MV-4-11 (cell line): ENCODE measurements at regions not wholly inside any gene's neighbourhood (a gene's known extent, or its start where the extent isn't known, plus 50 kb on each side); places are given as distances from the start of the nearest gene placed in this dataset.
"Not testable (repeated sequence)": the region's sequence is repeated elsewhere in the genome, so short reads cannot be mapped to it uniquely, and the experiment has no call there.

Experiments
- DNase-seq: peaks from one replicate; lab custom pipeline; 2025; lab: John Stamatoyannopoulos, UW

GRCh38 chr1:173300061-173301044 is 93.2 kb upstream of the TNFSF4 start:
- peak; percentile 8 for DNase-seq

GRCh38 chr1:173301507-173301906 is 94.4 kb upstream of the TNFSF4 start:
- DNase-seq, result no peak

- no peak for DNase-seq
Observed at GRCh38 chr1:173302366-173302765, 95.2 kb upstream of the TNFSF4 start.

- no peak for DNase-seq
Observed at GRCh38 chr1:173302890-173303829, 96.0 kb upstream of the TNFSF4 start.

GRCh38 chr1:173303984-173304383 is 96.9 kb upstream of the TNFSF4 start:
- no peak for DNase-seq

- peak; percentile 17 for DNase-seq
Observed at GRCh38 chr1:173304529-173305227, 97.5 kb upstream of the TNFSF4 start.

- no peak for DNase-seq
Observed at GRCh38 chr1:173307845-173308244, 100.7 kb upstream of the TNFSF4 start.

- no peak for DNase-seq
Observed at GRCh38 chr1:173314656-173315055, 107.5 kb upstream of the TNFSF4 start.

- no peak for DNase-seq
Observed at GRCh38 chr1:173315296-173315695, 108.2 kb upstream of the TNFSF4 start.

- DNase-seq, result no peak
Observed at GRCh38 chr1:173318788-173319187, 111.7 kb upstream of the TNFSF4 start.

GRCh38 chr1:173324352-173324751 is 117.2 kb upstream of the TNFSF4 start:
- DNase-seq, result not testable (repeated sequence)

- not testable (repeated sequence) for DNase-seq
Observed at GRCh38 chr1:173327987-173328386, 120.9 kb upstream of the TNFSF4 start.

- DNase-seq, result no peak
Observed at GRCh38 chr1:173328961-173329360, 121.8 kb upstream of the TNFSF4 start.

- DNase-seq, result peak; percentile 72
Observed at GRCh38 chr1:173329726-173330125, 122.6 kb upstream of the TNFSF4 start.

GRCh38 chr1:173330149-173330951 is 123.2 kb upstream of the TNFSF4 start:
- peak; percentile 78 for DNase-seq

- DNase-seq, result peak; percentile 69
Observed at GRCh38 chr1:173330952-173331548, 123.9 kb upstream of the TNFSF4 start.

GRCh38 chr1:173332026-173332425 is 124.9 kb upstream of the TNFSF4 start:
- DNase-seq, result peak; percentile 33

GRCh38 chr1:173333581-173333980 is 126.5 kb upstream of the TNFSF4 start:
- peak; percentile 24 for DNase-seq

- DNase-seq, result peak; percentile 18
Observed at GRCh38 chr1:173337126-173337525, 130.0 kb upstream of the TNFSF4 start.

- no peak for DNase-seq
Observed at GRCh38 chr1:173341307-173341706, 134.2 kb upstream of the TNFSF4 start.

GRCh38 chr1:173341971-173342370 is 134.8 kb upstream of the TNFSF4 start:
- DNase-seq, result no peak
